KMS-11 (cell line): ENCODE measurements at regions not wholly inside any gene's neighbourhood (a gene's known extent, or its start where the extent isn't known, plus 50 kb on each side); places are given as distances from the start of the nearest gene placed in this dataset.

Experiments used
- H2AFZ ChIP-seq: fragments of 200-600 bp; sonication (generic); 2 replicates; pipeline ENCODE4 v1.6.1; 2016; ENCODE audit warnings: antibody characterized with exemption, mixed run types, low read depth
- H3K27ac ChIP-seq: fragments of 200-600 bp; sonication (generic); 2 replicates; pipeline ENCODE4 v1.6.1; 2016; ENCODE audit warnings: mild to moderate bottlenecking, mixed run types
- H3K27me3 ChIP-seq: fragments of 200-600 bp; sonication (generic); 2 replicates; pipeline ENCODE4 v1.6.1; 2017; ENCODE audit warnings: mild to moderate bottlenecking, low read depth, mixed run types, moderate library complexity; ENCODE audit not compliant: insufficient read depth
- H3K36me3 ChIP-seq: fragments of 200-600 bp; sonication (generic); 2 replicates; pipeline ENCODE4 v1.6.1; 2017; ENCODE audit warnings: mild to moderate bottlenecking, mixed run types; ENCODE audit not compliant: insufficient read depth
- H3K4me1 ChIP-seq: fragments of 200-600 bp; sonication (generic); 2 replicates; pipeline ENCODE4 v1.6.1; 2016; ENCODE audit warnings: mild to moderate bottlenecking, low read depth, mixed run types; ENCODE audit not compliant: poor library complexity, severe bottlenecking
- H3K4me2 ChIP-seq: fragments of 200-600 bp; sonication (generic); 2 replicates; pipeline ENCODE4 v1.7.0; 2016; ENCODE audit warnings: mild to moderate bottlenecking, mixed run types
- H3K4me3 ChIP-seq: fragments of 200-600 bp; sonication (generic); IDR thresholded peaks from 2 replicates; pipeline ENCODE4 v1.6.1; 2017; ENCODE audit warnings: low read depth, low read length, mixed read lengths; ENCODE audit not compliant: insufficient read depth
- H3K79me2 ChIP-seq: fragments of 200-600 bp; sonication (generic); 2 replicates; pipeline ENCODE4 v1.6.1; 2016; ENCODE audit warnings: low read depth, mixed run types; ENCODE audit not compliant: insufficient read depth
- H3K9ac ChIP-seq: fragments of 200-600 bp; sonication (generic); 2 replicates; pipeline ENCODE4 v1.6.1; 2016; ENCODE audit warnings: mild to moderate bottlenecking, mixed run types
- H4K20me1 ChIP-seq: fragments of 200-600 bp; sonication (generic); 2 replicates; pipeline ENCODE4 v1.6.1; 2016; ENCODE audit warnings: mild to moderate bottlenecking, mixed run types; ENCODE audit not compliant: insufficient read depth
- CTCF ChIP-seq: fragments of 200-600 bp; sonication (generic); conservative IDR thresholded peaks from 2 replicates; pipeline ENCODE4 v1.6.1; 2017; ENCODE audit warnings: low read depth, mild to moderate bottlenecking, antibody characterized with exemption, low read length, moderate library complexity, mixed read lengths

GRCh38 chr3:162507397-162507796, 1010.8 kb downstream of the OTOL1 start:
- no peak overlapping the region for H3K27ac ChIP-seq
- no peaks in the 10 kb centered on the region for H3K4me1 ChIP-seq
- no peaks in the 10 kb centered on the region for H4K20me1 ChIP-seq
- no peaks in the 10 kb centered on the region for H3K36me3 ChIP-seq
- H2AFZ ChIP-seq, result no peak overlapping the region
- no peak overlapping the region for H3K4me2 ChIP-seq
- H3K79me2 ChIP-seq, result no peaks in the 10 kb centered on the region
- TF ChIP-seq CTCF, result no peak
- H3K27me3 ChIP-seq, result no peaks in the 10 kb centered on the region
- no peak overlapping the region for H3K9ac ChIP-seq
- no peak overlapping the region for H3K4me3 ChIP-seq

GRCh38 chr3:162512488-162512887, 1015.9 kb downstream of the OTOL1 start:
- Histone ChIP-seq H3K27ac (no peak overlapping the region), H3K9ac (no peak overlapping the region), H2AFZ (no peak overlapping the region), H3K27me3 (no peaks in the 10 kb centered on the region), H4K20me1 (no peaks in the 10 kb centered on the region), H3K79me2 (no peaks in the 10 kb centered on the region), H3K4me2 (no peak overlapping the region), H3K4me3 (no peak overlapping the region), H3K4me1 (no peaks in the 10 kb centered on the region), H3K36me3 (no peaks in the 10 kb centered on the region; the same call in 1 of the 2 replicates)
- no peak for TF ChIP-seq CTCF

- no peaks in the 10 kb centered on the region for H3K27me3 ChIP-seq
- H4K20me1 ChIP-seq, result no peaks in the 10 kb centered on the region
- H3K36me3 ChIP-seq, result no peaks in the 10 kb centered on the region; the same call in 1 of the 2 replicates
- H3K4me1 ChIP-seq, result no peaks in the 10 kb centered on the region
- no peak overlapping the region for H3K9ac ChIP-seq
- no peak for TF ChIP-seq CTCF
- H3K27ac ChIP-seq, result no peak overlapping the region
- H3K4me3 ChIP-seq, result no peak overlapping the region
- no peaks in the 10 kb centered on the region for H3K79me2 ChIP-seq
- no peak overlapping the region for H2AFZ ChIP-seq
- H3K4me2 ChIP-seq, result no peak overlapping the region
Observed at GRCh38 chr3:162517110-162517509, 1020.5 kb downstream of the OTOL1 start.

- TF ChIP-seq CTCF, result no peak
- Histone ChIP-seq H3K27me3 (no peaks in the 10 kb centered on the region), H3K36me3 (no peaks in the 10 kb centered on the region; the same call in 1 of the 2 replicates), H3K4me3 (no peak overlapping the region), H2AFZ (no peak overlapping the region), H3K4me2 (no peak overlapping the region), H3K27ac (no peak overlapping the region), H3K9ac (no peak overlapping the region), H4K20me1 (no peaks in the 10 kb centered on the region), H3K4me1 (no peaks in the 10 kb centered on the region), H3K79me2 (no peaks in the 10 kb centered on the region)
Observed at GRCh38 chr3:162521669-162522068, 1025.1 kb downstream of the OTOL1 start.
